ENCODE measurements at regions not wholly inside any gene's neighbourhood (a gene's known extent, or its start where the extent isn't known, plus 50 kb on each side); places are given as distances from the start of the nearest gene placed in this dataset.

DNA sequence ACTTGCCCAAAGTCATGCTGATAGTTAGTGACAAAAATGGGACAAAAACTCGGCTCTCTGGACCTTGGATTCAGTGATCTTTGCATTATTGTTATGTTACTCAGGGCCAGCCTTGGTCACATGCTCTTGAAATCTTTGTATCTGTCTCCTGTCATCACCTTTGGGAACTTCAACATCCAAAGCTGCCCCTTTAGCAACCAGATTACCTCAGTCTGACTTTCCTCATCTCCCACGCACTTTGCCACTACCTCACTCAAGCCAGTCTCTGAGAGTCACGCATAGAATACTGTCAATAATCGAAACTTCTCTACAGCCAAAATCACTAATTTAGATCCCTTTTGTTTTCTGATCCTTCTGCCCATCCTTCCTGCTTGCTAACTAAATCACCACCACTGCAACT, 90.8 kb upstream of the DAAM1 start:
- intact Hi-C loops (cut with micrococcal nuclease) = no loop called here
- DNase-seq = no peak
- Histone ChIP-seq H3K27ac (replicated peaks) (no peak overlapping the region), H3K9me3 (replicated peaks) (no peaks in the 10 kb centered on the region), H3K4me3 (no peak overlapping the region), H3K36me3 (no peaks in the 10 kb centered on the region), H3K27me3 (ENCODE audit: low read depth) (peaks cover 87% of the 10 kb centered on the region), H3K4me1 (no peaks in the 10 kb centered on the region)
- no peak for TF ChIP-seq CTCF (IDR thresholded peaks at IDR 0.05; ENCODE audit: borderline replicate concordance)

- DNase-seq = no peak
- H3K27me3 ChIP-seq (ENCODE audit: low read depth) = peaks cover 85% of the 10 kb centered on the region
- TF ChIP-seq CTCF (IDR thresholded peaks at IDR 0.05; ENCODE audit: borderline replicate concordance) = no peak
- H3K4me3 ChIP-seq = no peak overlapping the region
- H3K4me1 ChIP-seq = no peaks in the 10 kb centered on the region
- no peaks in the 10 kb centered on the region for H3K36me3 ChIP-seq
- H3K27ac ChIP-seq (replicated peaks) = no peak overlapping the region
- intact Hi-C loops (cut with micrococcal nuclease) = no loop called here
- H3K9me3 ChIP-seq (replicated peaks) = no peaks in the 10 kb centered on the region
Measured at GRCh38 chr14:59098377-59098776, 90.1 kb upstream of the DAAM1 start.

DNA sequence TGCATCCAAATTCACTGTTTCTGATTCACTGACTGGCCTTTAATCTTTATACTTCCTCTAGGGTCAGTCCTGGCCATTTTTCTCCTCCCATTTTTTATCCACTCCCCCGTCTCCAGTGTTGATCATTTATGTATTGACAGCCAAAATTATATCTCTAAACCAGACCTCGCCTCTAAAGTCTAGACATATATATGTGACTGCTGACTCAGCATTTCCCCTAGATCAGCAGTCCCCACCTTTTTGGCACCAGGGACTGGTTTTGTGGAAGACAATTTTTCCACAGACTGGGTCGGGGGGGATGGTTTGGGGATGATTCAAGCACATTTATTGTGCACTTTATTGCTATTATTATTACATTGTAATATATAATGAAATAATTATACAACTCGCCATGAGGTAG, 88.3 kb upstream of the DAAM1 start:
- intact Hi-C loops (cut with micrococcal nuclease) = no loop called here
- H3K27ac ChIP-seq (replicated peaks) = no peak overlapping the region
- H3K36me3 ChIP-seq = no peaks in the 10 kb centered on the region
- H3K4me3 ChIP-seq = no peak overlapping the region
- TF ChIP-seq CTCF (IDR thresholded peaks at IDR 0.05; ENCODE audit: borderline replicate concordance) = no peak
- H3K27me3 ChIP-seq (ENCODE audit: low read depth) = peaks cover 74% of the 10 kb centered on the region
- H3K9me3 ChIP-seq (replicated peaks) = no peaks in the 10 kb centered on the region
- H3K4me1 ChIP-seq = no peaks in the 10 kb centered on the region
- DNase-seq = no peak

DNA sequence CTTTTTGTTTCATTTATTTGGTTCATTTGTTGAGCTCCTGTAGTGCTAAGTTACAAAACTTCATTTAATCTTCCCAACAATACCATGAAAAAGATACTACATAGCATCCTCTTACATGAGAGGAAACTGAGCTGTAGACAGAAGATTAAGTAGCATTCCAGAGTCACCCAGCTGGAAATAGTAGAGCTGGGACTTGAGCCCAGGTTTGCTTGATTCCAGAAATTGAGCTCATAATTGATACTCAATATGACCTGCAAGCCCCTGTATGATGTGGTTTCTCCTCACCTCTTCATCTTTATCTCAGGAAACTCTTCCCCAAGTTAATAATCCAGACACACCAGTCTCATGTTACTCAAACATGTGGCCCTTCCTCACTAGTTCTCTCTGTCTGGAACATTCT, 87.0 kb upstream of the DAAM1 start:
- intact Hi-C loops (cut with micrococcal nuclease) = no loop called here
- H3K27me3 ChIP-seq (ENCODE audit: low read depth) = peaks cover 68% of the 10 kb centered on the region
- no peak for DNase-seq
- no peak for TF ChIP-seq CTCF (IDR thresholded peaks at IDR 0.05; ENCODE audit: borderline replicate concordance)
- H3K36me3 ChIP-seq = no peaks in the 10 kb centered on the region
- no peak overlapping the region for H3K4me3 ChIP-seq
- no peaks in the 10 kb centered on the region for H3K9me3 ChIP-seq (replicated peaks)
- H3K4me1 ChIP-seq = no peaks in the 10 kb centered on the region
- H3K27ac ChIP-seq (replicated peaks) = no peak overlapping the region

DNA sequence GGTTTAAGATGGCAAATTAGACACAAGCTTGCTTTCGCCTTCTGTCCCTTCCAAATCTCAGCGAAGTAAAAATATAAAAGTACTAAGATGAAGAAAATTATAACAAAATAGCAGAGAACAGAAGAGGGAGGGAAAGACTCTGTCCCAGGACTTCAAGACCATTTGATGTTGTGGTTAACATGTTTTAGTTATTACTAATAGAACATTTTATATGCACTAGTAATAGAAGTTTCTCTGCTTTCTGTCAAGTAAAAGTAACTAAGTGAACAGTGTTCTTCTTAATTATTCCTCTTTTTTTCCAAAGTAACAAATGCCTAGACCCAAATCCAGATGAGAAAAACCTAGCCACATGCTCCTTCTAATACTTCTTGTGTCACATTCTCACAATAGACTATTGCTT, 85.1 kb upstream of the DAAM1 start:
- H3K36me3 ChIP-seq = no peaks in the 10 kb centered on the region
- DNase-seq = no peak
- H3K9me3 ChIP-seq (replicated peaks) = no peaks in the 10 kb centered on the region
- no peaks in the 10 kb centered on the region for H3K4me1 ChIP-seq
- H3K27ac ChIP-seq (replicated peaks) = no peak overlapping the region
- no peak overlapping the region for H3K4me3 ChIP-seq
- peaks cover 52% of the 10 kb centered on the region for H3K27me3 ChIP-seq (ENCODE audit: low read depth)
- intact Hi-C loops (cut with micrococcal nuclease) = no loop called here
- no peak for TF ChIP-seq CTCF (IDR thresholded peaks at IDR 0.05; ENCODE audit: borderline replicate concordance)

DNA sequence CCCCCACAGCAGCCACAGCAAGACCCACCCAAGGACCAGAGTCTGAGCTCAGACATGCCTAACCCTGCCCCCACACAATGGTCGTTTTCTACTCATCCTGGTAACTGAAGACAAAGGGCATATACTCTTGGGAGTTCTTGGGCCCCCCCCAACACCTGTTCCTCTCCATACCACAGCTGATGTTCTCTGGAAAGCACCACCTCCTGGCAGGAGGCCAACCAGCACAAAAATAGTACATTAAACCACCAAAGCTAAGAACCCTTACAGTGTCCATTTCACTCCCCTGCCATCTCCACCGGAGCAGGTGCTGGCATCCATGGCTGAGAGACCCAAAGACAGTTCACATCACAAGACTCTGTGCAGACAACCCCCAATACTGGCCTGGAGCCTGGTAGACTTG, 80.6 kb upstream of the DAAM1 start:
- no peak for TF ChIP-seq CTCF (IDR thresholded peaks at IDR 0.05; ENCODE audit: borderline replicate concordance)
- Histone ChIP-seq H3K9me3 (replicated peaks) (no peaks in the 10 kb centered on the region), H3K27ac (replicated peaks) (no peak overlapping the region), H3K4me1 (no peaks in the 10 kb centered on the region), H3K36me3 (no peaks in the 10 kb centered on the region), H3K27me3 (ENCODE audit: low read depth) (peaks cover 10% of the 10 kb centered on the region), H3K4me3 (no peak overlapping the region)
- no peak for DNase-seq
- intact Hi-C loops (cut with micrococcal nuclease) = no loop called here

Measured in left ventricle myocardium inferior (tissue), 1 donor.